Kidney (tissue), 13 donors: ENCODE measurements at regions not wholly inside any gene's neighbourhood (a gene's known extent, or its start where the extent isn't known, plus 50 kb on each side); places are given as distances from the start of the nearest gene placed in this dataset.

Experiments used
- DNase-seq, 5 donors: peaks; one replicate each; pipeline ENCODE4 v3.0.0-alpha.2; 2013 to 2020
- FAIRE-seq: peaks from 2 replicates; lab custom pipeline; 2012; peaks lifted over from hg19 to GRCh38; lab: Jason Lieb, UNC
- H3K27ac ChIP-seq, 2 donors: one replicate each; pipeline ENCODE4 v1.7.0; 2013; ENCODE audit warnings: low read depth in 2 of 2, low read length in 2 of 2, inconsistent platforms in 1 of 2
- H3K27me3 ChIP-seq: one replicate; pipeline ENCODE4 v1.7.1; 2013; ENCODE audit warnings: low read length, inconsistent platforms; ENCODE audit not compliant: control insufficient read depth, insufficient read depth
- H3K36me3 ChIP-seq, 3 donors: one replicate each; pipeline versions ENCODE4 v1.7.0 to v1.7.1; 2013; ENCODE audit warnings: low read length in 3 of 3, control low read depth in 1 of 3, inconsistent platforms in 1 of 3; ENCODE audit not compliant: insufficient read depth in 3 of 3, control insufficient read depth in 2 of 3
- H3K4me1 ChIP-seq, 3 donors: one replicate each; pipeline versions ENCODE4 v1.7.0 to v1.7.1; 2013; ENCODE audit warnings: low read length in 3 of 3, inconsistent platforms in 1 of 3, low read depth in 1 of 3; ENCODE audit not compliant: control insufficient read depth in 2 of 3, insufficient read depth in 2 of 3
- H3K4me3 ChIP-seq, 3 donors: one replicate each; pipeline versions ENCODE4 v1.7.0 to v1.8.1; 2013; ENCODE audit warnings: low read length in 3 of 3, control low read depth in 1 of 3, inconsistent platforms in 1 of 3
- H3K9ac ChIP-seq, 3 donors: one replicate each; pipeline versions ENCODE4 v1.7.0 to v1.7.1; 2013; ENCODE audit warnings: low read length in 3 of 3, control low read depth in 1 of 3, inconsistent platforms in 1 of 3
- H3K9me3 ChIP-seq, 3 donors: one replicate each; pipeline versions ENCODE4 v1.7.0 to v1.7.1; 2013; ENCODE audit warnings: low read length in 3 of 3, control low read depth in 1 of 3, inconsistent platforms in 1 of 3; ENCODE audit not compliant: control insufficient read depth in 2 of 3, insufficient read depth in 1 of 3
- intact Hi-C: fragments of 100-400 bp; cut with DNase I; formaldehyde crosslinking; loops from one replicate; pipeline ENCODE4 v1.11.1; 2022
- TF ChIP-seq, protein P1 (sequence below): IDR thresholded peaks from 3 replicates; pipeline ENCODE4 v1.5.1; 2012; ENCODE audit warnings: mild to moderate bottlenecking, moderate library complexity, borderline replicate concordance; ENCODE audit not compliant: insufficient read depth; ENCODE audit errors: extremely low read depth
- donor health status: control.
- donor health status: control.
- donor health status: control.
- donor health status: control.
- donor health status: control.
- donor health status: DM: yes; HTN: yes; CAD: no.
- donor health status: Normal renal cell carcinoma (clear cell type).

DNA sequence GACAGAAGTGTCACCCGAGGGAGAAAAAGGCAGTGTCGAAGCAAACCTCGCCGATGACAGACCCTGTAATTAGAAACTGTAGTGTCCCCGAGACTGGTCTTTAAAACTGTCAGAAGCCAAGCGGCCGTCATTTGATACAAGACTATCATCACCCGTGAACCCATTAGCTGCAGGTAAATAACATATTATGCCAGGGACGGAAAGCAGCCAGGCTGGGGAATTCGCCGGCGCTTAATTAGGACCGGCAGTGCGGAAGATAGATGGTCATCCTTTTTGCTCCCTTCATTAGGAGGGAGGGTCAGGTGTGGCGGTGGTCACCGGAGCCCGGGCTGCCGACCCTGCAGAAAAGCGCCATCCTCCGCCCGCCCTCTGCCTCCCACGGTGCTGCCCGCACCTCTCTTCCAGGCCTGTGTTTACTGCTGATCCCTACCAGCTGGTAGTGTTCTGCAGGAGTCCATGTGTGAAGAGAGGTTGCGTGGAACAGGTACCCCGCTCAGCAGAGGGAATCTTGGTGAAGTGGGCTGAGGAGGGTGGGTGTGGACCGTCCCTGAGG lies 109.4 kb upstream of the GSE1 start:
- no peak for FAIRE-seq
- DNase-seq: peak in 3 of 5 donors; percentile 54 to 79 (median 78)
- H3K9me3 ChIP-seq: no peaks in the 10 kb centered on the region
- TF ChIP-seq, protein P1, sequence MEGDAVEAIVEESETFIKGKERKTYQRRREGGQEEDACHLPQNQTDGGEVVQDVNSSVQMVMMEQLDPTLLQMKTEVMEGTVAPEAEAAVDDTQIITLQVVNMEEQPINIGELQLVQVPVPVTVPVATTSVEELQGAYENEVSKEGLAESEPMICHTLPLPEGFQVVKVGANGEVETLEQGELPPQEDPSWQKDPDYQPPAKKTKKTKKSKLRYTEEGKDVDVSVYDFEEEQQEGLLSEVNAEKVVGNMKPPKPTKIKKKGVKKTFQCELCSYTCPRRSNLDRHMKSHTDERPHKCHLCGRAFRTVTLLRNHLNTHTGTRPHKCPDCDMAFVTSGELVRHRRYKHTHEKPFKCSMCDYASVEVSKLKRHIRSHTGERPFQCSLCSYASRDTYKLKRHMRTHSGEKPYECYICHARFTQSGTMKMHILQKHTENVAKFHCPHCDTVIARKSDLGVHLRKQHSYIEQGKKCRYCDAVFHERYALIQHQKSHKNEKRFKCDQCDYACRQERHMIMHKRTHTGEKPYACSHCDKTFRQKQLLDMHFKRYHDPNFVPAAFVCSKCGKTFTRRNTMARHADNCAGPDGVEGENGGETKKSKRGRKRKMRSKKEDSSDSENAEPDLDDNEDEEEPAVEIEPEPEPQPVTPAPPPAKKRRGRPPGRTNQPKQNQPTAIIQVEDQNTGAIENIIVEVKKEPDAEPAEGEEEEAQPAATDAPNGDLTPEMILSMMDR: no peak
- no peaks in the 10 kb centered on the region for H3K36me3 ChIP-seq
- H3K9ac ChIP-seq: no peak overlapping the region
- H3K4me1 ChIP-seq: no peaks in the 10 kb centered on the region
- H3K4me3 ChIP-seq: no peak overlapping the region
- H3K27ac ChIP-seq: no peak overlapping the region
- no peaks in the 10 kb centered on the region for H3K27me3 ChIP-seq
- intact Hi-C loops: no loop called here

DNA sequence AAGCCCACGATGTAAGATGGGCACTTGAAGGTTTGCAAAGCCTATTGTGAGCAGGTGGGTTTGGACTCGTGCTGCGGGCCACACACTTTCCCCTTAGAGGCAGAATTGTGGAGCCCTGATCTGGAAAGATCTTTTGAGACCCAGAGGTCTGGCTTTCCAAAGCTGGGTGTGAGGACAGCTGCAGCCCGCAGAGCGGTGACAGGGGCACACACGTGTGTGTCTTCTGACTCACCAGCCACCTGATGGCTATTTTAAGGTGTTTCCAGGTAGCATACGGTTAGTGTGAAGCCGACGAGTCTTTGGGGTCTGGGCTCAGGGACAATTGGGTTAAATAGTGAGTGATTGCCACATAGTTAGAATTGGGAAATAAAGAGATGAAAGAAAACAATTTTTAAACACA lies 108.9 kb upstream of the GSE1 start:
- DNase-seq (no peak), FAIRE-seq (no peak)
- no peak overlapping the region for H3K9ac ChIP-seq
- no peak overlapping the region for H3K27ac ChIP-seq
- H3K27me3 ChIP-seq: no peaks in the 10 kb centered on the region
- H3K36me3 ChIP-seq: no peaks in the 10 kb centered on the region
- no peaks in the 10 kb centered on the region for H3K4me1 ChIP-seq
- H3K9me3 ChIP-seq: no peaks in the 10 kb centered on the region
- TF ChIP-seq, protein P1: no peak
- intact Hi-C loops: no loop called here
- no peak overlapping the region for H3K4me3 ChIP-seq

DNA sequence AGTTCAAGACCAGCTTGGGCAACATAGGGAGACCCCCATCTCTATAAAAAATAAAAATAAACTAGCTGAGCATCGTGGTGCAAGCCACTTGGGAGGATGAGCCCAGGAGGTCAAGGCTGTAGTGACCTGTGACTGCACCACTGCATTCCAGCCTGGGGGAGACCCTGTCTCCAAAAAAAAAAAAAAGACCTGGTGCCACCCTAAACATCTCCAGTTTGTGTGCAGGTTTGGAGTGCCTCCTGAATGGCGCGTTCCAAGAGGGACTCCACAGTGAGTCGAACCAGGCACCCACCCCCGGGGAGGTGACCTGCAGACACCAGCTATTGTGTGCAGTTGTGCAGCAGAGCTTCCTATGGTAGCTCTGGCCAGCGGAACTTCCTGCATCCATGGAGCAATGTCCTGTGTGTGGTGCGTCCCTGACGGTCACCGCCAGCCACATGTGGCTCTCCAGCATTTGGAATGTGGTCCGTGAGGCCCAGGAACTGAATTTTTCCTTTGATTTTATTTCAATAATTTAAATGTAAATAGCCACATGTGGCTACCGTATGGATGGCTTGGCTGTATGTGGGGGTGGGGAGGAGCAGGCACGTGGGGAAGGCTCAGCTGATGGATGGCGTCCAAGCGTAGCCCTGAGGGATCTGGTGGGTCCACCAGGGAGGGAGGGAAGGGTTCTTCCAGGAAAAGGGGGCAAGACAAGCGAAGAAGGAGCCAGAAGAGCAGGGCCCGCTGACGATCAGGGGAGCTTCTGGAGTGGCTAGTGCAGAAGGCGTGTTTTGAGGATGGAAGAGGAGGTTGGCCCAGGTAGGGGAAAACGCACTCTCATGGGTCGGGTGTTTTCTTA lies 107.1 kb upstream of the GSE1 start:
- no peaks in the 10 kb centered on the region for H3K27me3 ChIP-seq
- DNase-seq (peak in 1 of 5 donors; percentile 69), FAIRE-seq (no peak)
- H3K4me1 ChIP-seq: no peaks in the 10 kb centered on the region
- TF ChIP-seq, protein P1: no peak
- H3K4me3 ChIP-seq: no peak overlapping the region
- intact Hi-C loops: no loop called here
- no peak overlapping the region for H3K9ac ChIP-seq
- H3K36me3 ChIP-seq: no peaks in the 10 kb centered on the region
- no peaks in the 10 kb centered on the region for H3K9me3 ChIP-seq
- no peak overlapping the region for H3K27ac ChIP-seq
